Spleen (tissue), 7 donors: ENCODE measurements at regions not wholly inside any gene's neighbourhood (a gene's known extent, or its start where the extent isn't known, plus 50 kb on each side); places are given as distances from the start of the nearest gene placed in this dataset.

Experiments used
- CTCF ChIP-seq, 11 experiments: fragments of 200-600 bp in 7 of 11; fragments of 450-650 bp in 4 of 11; sonication (generic) in 4 of 11; IDR thresholded peaks in 8 of 11; conservative IDR thresholded peaks in 3 of 11; 1 replicate in 7 of 11; 2 replicates in 4 of 11; pipeline versions ENCODE4 v1.4.0 to v1.8.0; 2016 to 2021; ENCODE audit warnings: antibody characterized with exemption in 11 of 11, inconsistent platforms in 4 of 11, mild to moderate bottlenecking in 1 of 11
- POLR2AphosphoS5 ChIP-seq, 3 donors: sonication (generic); formaldehyde crosslinking; IDR thresholded peaks; one replicate each; pipeline ENCODE4 v1.5.1; 2017; ENCODE audit warnings: antibody characterized with exemption in 3 of 3
- donor health status: DM: no; HTN: no; CAD: no; lungs with moderate emphysema.
- donor health status: DM: no; HTN: no; CAD: no.
- donor health status: DM: no; HTN: no; CAD: no.

GRCh38 chr2:120794716-120795115 lies 59.0 kb downstream of the GLI2 start:
- TF ChIP-seq CTCF (IDR thresholded peaks at IDR 0.05 in 8 of 11, conservative IDR thresholded peaks at IDR 0.05 in 3 of 11) (no peak), POLR2AphosphoS5 (IDR thresholded peaks at IDR 0.05) (no peak)
